ENCODE measurements at regions not wholly inside any gene's neighbourhood (a gene's known extent, or its start where the extent isn't known, plus 50 kb on each side); places are given as distances from the start of the nearest gene placed in this dataset.

- DNase-seq (ENCODE audit: low spot score) = no peak
These were observed 55.2 kb downstream of the TTC32 start for GRCh38 chr2:19846567-19846966.

DNA sequence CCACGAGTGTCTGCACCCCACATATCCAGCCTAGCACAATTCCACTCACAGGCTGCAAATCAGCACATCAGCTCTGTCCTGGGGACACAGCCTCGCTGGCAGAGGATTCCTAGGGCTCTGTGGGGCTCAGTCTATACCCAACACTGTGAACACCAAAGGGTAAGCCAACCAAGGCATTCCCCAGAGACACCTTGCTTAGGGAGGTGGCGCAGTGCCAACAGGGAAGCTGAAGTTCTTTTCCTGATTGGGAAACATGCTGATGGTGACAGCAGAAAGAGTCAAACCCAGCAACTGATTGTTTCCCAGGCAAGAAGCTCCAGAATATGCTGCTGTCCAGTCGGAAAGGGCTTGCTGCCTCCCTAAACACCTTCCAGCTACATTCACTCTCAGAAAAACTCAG lies 55.8 kb downstream of the TTC32 start:
- no peak for DNase-seq (ENCODE audit: low spot score)

- DNase-seq (ENCODE audit: low spot score) = no peak
These were observed 56.4 kb downstream of the TTC32 start for GRCh38 chr2:19845323-19845920.

DNA sequence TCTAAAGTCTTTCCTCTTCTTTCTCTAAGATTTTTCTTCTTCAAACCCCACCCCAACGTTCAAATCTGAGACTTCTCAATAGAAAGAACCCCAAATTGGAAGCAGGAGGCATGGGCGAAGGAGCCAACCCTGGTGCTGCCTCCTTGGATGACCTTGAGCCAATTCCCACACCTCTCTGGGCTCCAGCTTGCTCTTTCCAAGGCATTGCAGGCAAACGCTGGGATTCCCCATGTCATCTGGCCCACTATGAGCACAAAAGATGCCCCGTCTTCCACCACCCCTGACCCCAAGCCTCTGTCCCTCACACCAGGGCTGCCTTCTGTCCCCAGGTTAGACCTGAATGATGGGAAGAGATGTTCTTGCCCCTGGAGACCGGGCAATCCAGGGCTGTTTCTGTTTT lies 57.0 kb downstream of the TTC32 start:
- no peak for DNase-seq (ENCODE audit: low spot score)

DNA sequence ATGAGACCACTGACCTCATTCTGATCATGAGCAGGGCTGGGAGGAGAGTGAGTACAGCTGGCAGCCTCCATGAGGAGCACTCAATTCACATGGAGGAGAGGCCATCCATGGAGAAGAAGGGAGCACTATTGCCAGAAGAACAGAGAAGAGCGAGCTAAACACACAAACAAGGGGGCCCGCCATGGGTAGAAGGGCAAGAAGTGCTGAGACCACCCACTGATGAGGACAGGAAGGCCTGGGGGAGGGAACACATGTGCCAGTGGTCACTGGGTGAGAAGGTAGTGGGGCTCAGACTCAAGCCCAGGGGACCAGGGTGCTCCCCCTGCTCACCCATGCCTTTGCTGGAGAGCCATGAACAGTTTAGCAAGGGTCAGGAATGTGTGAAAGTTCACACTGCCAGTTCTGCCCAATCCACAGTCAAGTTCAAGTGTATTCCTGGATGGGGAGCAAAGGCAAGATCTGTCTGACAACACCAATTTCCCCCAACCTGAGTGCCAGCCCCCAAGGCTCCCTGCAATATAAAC lies 57.7 kb downstream of the TTC32 start:
- DNase-seq (ENCODE audit: low spot score) = no peak

DNA sequence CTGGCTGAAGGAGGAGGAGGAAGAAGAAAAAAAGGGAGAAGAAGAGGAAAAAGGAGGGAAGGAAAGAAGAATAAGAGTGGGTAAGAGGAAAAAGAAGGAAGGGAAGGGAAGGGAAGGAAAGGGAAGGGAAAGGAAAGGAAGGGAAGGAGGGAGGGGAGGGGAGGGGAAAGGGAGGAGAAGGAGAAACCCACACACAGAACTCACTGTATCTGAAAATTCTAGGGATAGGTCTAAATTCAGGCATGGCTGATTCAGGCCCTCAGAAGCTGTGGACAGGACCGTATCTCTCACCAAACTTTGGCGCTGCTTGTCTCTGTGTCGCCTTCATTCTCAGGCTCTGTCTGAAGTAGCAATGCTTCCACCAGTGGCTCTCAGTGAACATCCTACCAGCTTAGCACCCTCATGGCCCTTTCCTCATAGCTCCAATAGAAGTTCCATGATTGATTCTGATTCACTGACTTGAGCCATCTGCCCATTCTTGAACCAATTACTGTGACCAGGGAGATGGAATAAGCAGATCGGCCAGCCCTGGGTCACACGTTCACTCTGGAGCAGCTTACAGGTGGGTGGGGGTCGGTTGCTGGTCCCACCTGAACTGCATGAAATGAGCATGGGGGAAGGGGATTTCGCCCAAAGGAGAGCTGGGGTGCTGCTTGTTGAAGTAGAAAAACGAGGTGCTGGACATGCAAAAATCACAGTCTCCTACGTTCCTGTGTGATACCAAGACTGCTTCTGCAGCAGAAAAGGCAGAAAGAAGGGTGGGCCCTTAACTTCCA lies 59.7 kb downstream of the TTC32 start:
- no peak for DNase-seq (ENCODE audit: low spot score)

DNA sequence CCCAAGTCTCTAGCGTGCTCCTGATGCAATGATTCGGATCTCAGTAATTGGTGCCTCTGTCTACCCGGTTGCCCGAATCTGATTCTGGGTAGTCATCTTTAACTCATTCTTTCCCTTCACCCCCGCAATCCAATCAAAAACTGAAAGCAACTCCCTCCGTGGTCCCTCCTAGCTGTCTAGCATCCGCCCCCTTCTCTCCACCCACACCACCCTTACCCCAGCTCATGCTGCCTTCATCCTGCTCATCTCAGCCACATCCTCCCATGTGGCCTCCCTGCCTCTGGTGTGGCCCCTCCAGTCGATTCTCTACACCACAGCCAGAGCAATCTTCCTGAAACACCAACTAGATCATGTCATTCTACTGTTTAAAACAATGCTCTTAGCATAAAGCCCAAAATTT lies 62.3 kb downstream of the TTC32 start:
- no peak for DNase-seq (ENCODE audit: low spot score)

- no peak for DNase-seq (ENCODE audit: low spot score)
These were observed 63.2 kb downstream of the TTC32 start for GRCh38 chr2:19838616-19839015.

DNA sequence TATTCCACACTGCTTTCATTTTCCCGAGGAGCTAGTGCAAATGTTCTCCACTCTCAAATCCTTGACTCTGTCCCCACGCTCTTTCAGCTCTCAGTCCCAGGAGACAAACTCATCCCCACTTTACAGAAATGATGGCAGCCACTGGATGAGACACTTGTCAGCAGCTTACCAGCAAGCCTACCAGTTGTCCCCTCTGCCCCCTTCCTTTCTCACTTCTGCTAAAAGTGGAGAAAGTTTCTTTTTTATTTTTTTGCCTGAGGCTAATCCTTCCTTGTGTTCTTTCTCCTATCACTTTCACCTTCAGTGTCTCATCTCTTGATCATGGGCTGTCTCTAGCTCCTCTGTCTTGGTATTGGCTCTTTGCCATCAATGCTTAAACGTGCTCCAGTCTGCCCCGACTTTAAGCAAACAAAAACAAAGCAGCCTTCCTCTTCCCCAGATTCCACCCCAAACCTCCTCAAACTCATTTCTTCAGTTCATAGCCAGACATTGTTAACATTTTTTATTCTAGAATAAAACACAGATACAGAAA lies 64.5 kb downstream of the TTC32 start:
- no peak for DNase-seq (ENCODE audit: low spot score)

DNA sequence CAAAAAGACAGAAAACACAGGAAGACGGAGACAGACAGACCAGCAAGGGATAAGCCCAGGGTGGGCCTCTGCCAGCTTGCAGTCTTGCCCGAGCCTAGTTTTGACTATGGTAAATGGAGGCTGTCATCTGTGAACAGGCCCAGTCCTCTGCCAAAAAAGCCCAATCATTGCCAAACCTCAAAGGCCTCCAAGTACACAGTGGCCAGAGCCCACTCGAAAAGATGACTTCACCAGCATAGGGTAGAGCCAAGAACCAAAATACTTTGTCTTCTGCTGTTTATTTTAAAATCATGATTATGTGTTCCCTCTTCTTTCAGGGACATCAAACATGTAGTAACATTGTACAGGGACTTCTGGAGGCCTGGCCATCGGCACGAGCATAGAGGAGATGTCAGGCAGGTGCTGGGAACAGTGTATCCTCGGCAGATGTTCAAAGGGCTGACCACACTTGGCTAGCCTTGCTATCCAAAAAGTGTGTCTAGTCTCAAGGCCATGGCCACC lies 66.0 kb downstream of the TTC32 start:
- no peak for DNase-seq (ENCODE audit: low spot score)

DNA sequence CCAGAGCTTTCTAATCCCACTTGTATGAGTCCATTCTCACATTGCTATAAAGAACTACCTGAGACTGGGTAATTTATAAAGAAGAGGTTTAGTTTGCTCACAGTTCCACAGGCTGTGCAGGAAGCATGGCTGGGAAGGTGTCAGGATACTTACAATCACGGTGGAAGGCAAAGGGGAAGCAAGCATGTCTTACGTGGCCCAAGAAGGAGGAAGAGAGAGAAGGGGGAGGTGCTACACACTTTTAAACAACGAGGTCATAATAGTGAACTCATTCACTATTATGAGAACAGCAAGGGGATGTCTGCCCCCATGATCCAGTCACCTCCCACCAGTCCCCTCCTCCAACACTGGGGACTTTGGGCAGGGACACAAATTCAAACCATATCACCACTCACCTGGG lies 67.8 kb downstream of the TTC32 start:
- DNase-seq (ENCODE audit: low spot score) = no peak

- no peak for DNase-seq (ENCODE audit: low spot score)
These were observed 72.1 kb downstream of the TTC32 start for GRCh38 chr2:19829672-19830071.

DNA sequence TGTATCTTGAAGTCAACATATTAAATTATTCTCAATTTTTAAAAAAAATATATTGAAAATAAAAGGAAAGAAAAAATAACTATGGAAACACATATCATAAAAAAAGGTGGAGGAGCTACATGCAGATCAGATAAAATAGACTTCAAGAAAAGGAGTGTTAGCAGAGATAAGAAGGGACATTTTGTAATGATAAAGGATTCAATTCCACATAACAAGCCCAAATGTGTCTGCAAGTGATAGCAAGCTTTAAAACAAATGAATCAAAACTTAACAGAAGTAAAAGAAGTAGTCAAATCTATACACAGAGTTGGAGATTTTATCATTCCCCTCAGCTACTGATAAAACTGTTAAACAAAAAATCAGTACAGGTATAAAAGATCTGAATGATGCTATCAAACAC lies 74.9 kb downstream of the TTC32 start:
- DNase-seq (ENCODE audit: low spot score) = no peak

GRCh38 chr2:19823507-19823906 lies 78.3 kb downstream of the TTC32 start:
- no peak for DNase-seq (ENCODE audit: low spot score)

- DNase-seq (ENCODE audit: low spot score) = no peak
These were observed 82.4 kb downstream of the TTC32 start for GRCh38 chr2:19819097-19820065.

DNA sequence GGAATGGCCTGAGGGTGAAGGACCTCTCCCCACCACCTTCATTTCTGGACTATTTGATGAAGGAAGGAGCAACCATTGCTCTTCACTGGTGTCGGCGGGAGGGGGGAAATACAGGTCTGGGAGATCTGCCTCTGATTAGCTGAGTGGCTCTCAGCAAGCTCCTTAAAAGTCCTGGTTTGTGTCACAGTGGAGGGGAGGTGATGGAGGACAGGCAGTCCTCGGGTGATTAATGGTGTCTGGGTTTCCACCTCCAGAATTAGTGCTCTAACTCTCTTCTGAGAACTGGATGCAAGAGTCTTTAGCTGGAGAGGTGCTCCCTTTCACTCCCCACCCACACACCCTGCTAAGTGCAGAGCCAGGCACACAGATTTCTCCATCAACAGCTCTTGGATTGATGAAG lies 83.2 kb downstream of the TTC32 start:
- DNase-seq (ENCODE audit: low spot score) = no peak

DNA sequence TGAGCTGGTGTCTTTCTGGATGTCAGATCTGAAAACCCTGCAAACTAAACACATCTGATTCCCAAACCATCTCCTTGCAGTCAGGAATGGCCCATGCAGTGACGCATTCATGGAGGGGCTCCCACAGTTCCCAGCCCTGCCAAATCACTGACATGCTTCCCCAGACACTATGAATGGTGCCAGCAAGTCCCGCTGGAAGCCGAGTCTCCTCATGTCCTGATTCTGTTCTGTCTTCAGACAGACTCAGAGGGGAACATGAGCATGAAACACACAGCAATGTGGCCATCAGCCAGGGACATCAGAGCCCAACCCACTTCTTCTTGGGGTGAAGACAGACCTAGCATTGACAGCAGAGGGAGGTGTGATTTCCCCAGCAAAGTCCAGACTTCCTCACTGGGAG lies 83.7 kb downstream of the TTC32 start:
- no peak for DNase-seq (ENCODE audit: low spot score)

DNA sequence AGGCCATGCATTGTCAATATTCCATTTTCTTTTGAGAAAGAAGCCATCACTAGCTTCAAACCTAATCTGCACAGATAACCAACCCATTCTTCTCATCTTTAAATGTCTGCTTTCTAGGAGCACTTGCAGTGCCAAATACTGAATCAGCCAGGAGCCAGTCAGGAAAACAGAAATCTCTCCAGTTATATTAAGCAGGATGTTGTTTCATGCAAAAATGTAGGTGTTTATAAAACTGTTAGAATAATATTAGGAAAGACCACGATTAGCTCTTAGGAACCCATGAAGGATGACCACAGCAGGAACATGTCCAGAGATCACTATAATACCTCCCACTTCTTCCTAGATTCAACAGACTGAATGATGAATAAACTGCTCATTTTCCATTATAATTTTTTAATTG lies 86.0 kb downstream of the TTC32 start:
- DNase-seq (ENCODE audit: low spot score) = no peak

- DNase-seq (ENCODE audit: low spot score) = no peak
These were observed 89.6 kb downstream of the TTC32 start for GRCh38 chr2:19812166-19812565.

DNA sequence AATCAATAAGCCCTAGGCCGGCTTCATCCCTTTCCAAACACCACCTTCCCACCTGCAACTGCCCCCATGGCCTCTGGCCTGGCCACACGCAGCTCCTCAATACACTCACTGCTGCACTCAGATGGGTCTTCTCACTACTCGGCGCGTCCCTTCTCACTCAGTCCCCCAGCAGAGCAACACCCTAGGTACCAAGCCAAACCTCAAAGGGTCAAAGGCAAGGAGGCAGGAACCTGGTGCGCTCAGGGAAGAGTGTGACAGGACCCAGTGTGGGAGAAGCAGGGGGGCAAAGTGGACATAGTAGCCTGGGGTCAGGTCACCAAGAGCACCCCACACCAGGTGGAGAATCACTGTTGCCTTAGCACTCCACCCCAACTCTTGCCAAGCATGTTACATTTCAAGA lies 90.6 kb downstream of the TTC32 start:
- no peak for DNase-seq (ENCODE audit: low spot score)

DNA sequence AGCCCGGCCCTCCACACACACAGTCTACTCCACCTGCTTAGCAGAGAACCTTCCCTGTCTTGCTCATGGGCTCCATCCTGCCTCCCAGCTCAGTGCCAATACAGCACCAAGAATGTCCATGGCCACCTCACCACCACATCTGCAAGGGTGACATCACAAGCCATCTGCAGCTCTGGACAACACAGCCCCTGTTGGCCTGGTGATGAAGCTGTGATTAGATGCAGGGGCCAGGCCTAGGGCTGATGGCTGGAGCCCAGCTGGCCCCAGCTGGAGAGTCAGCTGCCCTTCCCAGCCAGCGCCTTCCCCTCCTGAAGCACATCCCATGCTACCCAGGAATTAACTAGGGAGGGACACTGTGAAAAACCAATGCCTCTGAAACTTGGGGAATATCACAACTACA lies 91.1 kb downstream of the TTC32 start:
- no peak for DNase-seq (ENCODE audit: low spot score)

- DNase-seq (ENCODE audit: low spot score) = no peak
These were observed 91.6 kb downstream of the TTC32 start for GRCh38 chr2:19810148-19810547.

All from iPS-NIHi11 (cell line).